ENCODE measurements at regions not wholly inside any gene's neighbourhood (a gene's known extent, or its start where the extent isn't known, plus 50 kb on each side); places are given as distances from the start of the nearest gene placed in this dataset.

DNA sequence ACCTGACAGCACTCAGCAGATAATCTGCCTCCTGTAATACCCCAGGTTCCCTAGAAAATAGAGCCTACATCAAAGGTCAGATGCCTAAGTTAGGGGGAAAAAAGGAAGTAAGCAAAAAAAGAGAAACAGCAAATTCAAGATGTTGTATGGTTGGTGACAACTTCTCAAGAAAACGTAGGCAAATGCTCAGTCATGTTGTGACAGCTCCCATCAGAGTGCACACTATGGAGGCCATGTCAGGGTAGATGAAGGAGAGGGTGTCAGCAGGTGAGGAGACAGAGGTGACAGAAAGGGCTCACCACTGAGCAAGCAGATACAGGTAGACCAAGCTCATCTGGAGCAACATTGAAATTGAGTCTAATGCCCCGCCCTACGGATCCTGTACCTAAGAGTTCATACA is 356.8 kb upstream of the BRINP1 start:
- no peak for DNase-seq
- no peak overlapping the region for H3K4me3 ChIP-seq
- no peaks in the 10 kb centered on the region for H3K27me3 ChIP-seq
- H3K36me3 ChIP-seq = no peaks in the 10 kb centered on the region
- WGBS, 2 donors = 61 to 66% methylated on average over 3 of the region's 3 CpGs
- intact Hi-C loops (cut with DNase I) = no loop called here
- no peak for ATAC-seq
- no peaks in the 10 kb centered on the region for H3K9me3 ChIP-seq
- H3K27ac ChIP-seq = no peak overlapping the region
- H3K4me1 ChIP-seq = no peaks in the 10 kb centered on the region
- FAIRE-seq = no peak
- TF ChIP-seq, protein P1, sequence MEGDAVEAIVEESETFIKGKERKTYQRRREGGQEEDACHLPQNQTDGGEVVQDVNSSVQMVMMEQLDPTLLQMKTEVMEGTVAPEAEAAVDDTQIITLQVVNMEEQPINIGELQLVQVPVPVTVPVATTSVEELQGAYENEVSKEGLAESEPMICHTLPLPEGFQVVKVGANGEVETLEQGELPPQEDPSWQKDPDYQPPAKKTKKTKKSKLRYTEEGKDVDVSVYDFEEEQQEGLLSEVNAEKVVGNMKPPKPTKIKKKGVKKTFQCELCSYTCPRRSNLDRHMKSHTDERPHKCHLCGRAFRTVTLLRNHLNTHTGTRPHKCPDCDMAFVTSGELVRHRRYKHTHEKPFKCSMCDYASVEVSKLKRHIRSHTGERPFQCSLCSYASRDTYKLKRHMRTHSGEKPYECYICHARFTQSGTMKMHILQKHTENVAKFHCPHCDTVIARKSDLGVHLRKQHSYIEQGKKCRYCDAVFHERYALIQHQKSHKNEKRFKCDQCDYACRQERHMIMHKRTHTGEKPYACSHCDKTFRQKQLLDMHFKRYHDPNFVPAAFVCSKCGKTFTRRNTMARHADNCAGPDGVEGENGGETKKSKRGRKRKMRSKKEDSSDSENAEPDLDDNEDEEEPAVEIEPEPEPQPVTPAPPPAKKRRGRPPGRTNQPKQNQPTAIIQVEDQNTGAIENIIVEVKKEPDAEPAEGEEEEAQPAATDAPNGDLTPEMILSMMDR (IDR thresholded peaks at IDR 0.05) = no peak

DNA sequence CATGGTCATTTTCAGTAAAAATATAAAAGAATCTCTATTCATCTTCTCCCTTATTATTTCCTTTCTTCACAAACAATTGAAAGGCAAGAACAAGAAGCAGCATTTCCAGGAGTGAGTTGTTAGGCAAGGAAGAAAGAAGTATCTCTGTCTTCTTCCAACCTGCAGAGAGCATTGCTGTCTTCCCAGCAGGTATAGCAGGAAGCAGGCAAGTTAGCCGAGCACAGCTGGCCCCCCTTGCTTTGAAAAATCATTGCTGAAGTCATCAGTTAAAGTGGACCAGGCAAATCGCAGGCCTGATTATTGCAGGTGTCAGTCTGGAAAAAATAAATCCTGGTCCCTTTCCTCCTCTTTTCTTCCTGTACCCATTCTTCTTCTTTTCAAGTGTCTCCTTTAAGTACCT is 353.1 kb upstream of the BRINP1 start:
- TF ChIP-seq, protein P1 (IDR thresholded peaks at IDR 0.05) = no peak
- Histone ChIP-seq H3K27me3 (no peaks in the 10 kb centered on the region), H3K4me3 (no peak overlapping the region), H3K4me1 (no peaks in the 10 kb centered on the region), H3K36me3 (no peaks in the 10 kb centered on the region), H3K9me3 (no peaks in the 10 kb centered on the region), H3K27ac (no peak overlapping the region)
- FAIRE-seq (no peak), ATAC-seq (no peak), DNase-seq (no peak)
- intact Hi-C loops (cut with DNase I) = no loop called here
- WGBS, 2 donors = 21 to 22% methylated on average over 2 of the region's 2 CpGs

DNA sequence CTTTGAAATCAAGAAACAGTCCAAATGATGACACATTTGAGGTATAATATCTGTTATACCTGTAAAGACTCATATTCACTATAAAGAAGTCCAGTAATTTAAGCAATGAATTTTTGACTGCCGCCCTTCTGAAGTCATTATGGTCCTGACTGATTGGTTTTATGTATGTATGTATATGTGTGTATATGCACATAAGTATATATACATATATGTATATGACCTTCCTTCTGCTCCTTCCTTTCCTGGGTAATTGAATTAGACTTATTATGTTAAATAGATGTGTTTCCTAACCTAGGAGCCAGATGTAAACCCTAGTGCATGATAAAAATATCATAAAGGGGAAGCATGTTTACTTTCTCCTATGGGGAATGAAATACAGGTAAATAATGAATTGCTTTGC is 343.1 kb upstream of the BRINP1 start:
- FAIRE-seq (no peak), DNase-seq (no peak), ATAC-seq (no peak)
- TF ChIP-seq, protein P1 (IDR thresholded peaks at IDR 0.05) = no peak
- Histone ChIP-seq H3K4me1 (no peaks in the 10 kb centered on the region), H3K27me3 (peaks cover 0 to 6% (median 0%) of the 10 kb centered on the region in 4 donors), H3K27ac (no peak overlapping the region), H3K4me3 (no peak overlapping the region), H3K9me3 (no peaks in the 10 kb centered on the region), H3K36me3 (no peaks in the 10 kb centered on the region)
- intact Hi-C loops (cut with DNase I) = no loop called here
- WGBS, 2 donors = 38 to 50% methylated on average over 1 of the region's 1 CpG

DNA sequence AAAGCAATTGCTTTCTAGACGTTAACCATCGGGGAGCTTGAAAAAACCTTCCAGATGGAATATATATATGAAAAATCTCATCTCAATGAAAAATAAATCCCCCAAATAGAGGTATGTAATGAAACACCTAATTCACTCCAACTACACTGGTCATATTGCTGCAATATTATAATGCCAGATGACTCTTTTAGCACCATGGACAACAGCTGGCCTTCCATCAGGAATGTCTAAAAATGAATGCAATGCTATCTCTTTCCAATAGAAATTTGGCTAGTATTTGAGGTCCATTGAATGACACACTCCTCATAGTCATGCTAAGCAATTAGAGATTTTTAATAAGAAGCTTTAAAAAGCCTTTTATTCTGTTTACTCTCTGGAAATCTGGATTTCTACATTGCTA is 340.2 kb upstream of the BRINP1 start:
- no peak for ATAC-seq
- TF ChIP-seq, protein P1 (IDR thresholded peaks at IDR 0.05) = no peak
- 66 to 89% methylated on average over 2 of the region's 2 CpGs for WGBS, 2 donors

DNA sequence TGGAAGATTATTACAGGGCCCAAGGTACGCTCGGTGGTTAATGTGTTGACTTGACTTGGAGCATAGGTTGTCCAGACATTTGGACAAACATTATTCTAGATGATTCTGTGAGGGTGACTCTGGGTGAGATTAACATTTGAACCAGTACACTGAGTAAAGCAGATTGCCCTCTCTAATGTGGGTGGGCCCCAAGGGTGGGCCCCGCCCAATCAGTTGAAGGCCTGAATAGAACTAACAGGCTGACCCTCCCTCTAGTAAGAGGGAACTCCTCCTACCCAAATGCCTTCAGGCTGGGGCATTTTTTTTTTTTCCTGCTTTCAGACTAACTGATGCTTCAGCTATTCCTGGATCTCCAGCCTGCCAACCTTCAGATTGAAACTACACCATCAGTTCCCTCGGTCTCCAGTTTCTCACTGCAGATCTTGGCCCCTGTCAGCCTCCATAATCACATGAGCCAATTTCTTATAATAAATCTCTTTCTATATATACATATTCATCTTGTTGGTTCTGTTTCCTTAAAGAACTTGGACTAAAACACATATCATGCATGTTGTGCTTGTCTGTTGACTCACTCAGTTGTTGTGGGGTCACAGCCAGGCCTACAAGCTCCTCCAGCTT is 338.1 kb upstream of the BRINP1 start:
- WGBS, 2 donors = 82 to 85% methylated on average over 4 of the region's 4 CpGs
- no peak overlapping the region for H3K4me3 ChIP-seq
- TF ChIP-seq, protein P1 (IDR thresholded peaks at IDR 0.05) = no peak
- no peak for DNase-seq
- no peaks in the 10 kb centered on the region for H3K9me3 ChIP-seq
- no peak for FAIRE-seq
- H3K36me3 ChIP-seq = no peaks in the 10 kb centered on the region
- H3K4me1 ChIP-seq = no peaks in the 10 kb centered on the region
- H3K27ac ChIP-seq = no peak overlapping the region
- ATAC-seq = no peak
- intact Hi-C loops (cut with DNase I) = no loop called here
- peaks cover 0 to 7% (median 0%) of the 10 kb centered on the region in 4 donors for H3K27me3 ChIP-seq

More for the DNA sequence above, 340.2 kb upstream of the BRINP1 start:
- Histone ChIP-seq H3K36me3 (no peaks in the 10 kb centered on the region), H3K4me3 (no peak overlapping the region), H3K27ac (no peak overlapping the region), H3K4me1 (no peaks in the 10 kb centered on the region), H3K27me3 (peaks cover 0 to 6% (median 0%) of the 10 kb centered on the region in 4 donors), H3K9me3 (no peaks in the 10 kb centered on the region)
- FAIRE-seq (no peak), DNase-seq (no peak)
- intact Hi-C loops (cut with DNase I) = no loop called here
